Breast epithelium (tissue), 4 donors: ENCODE measurements at regions not wholly inside any gene's neighbourhood (a gene's known extent, or its start where the extent isn't known, plus 50 kb on each side); places are given as distances from the start of the nearest gene placed in this dataset.

Experiments
- DNase-seq, 2 donors: peaks; one replicate each; pipeline ENCODE4 v3.0.0-alpha.2; 2019; ENCODE audit warnings: low spot score in 2 of 2
- H3K27ac ChIP-seq, 2 donors: fragments of 200-600 bp; sonication (generic) in 1 of 2; one replicate each; pipeline ENCODE4 v1.5.1; 2016 to 2019; ENCODE audit warnings: mild to moderate bottlenecking in 1 of 2
- H3K27me3 ChIP-seq, 2 donors: fragments of 200-600 bp; sonication (generic) in 1 of 2; one replicate each; pipeline versions ENCODE4 v1.5.1 to v1.6.0; 2017 to 2019; ENCODE audit warnings: control low read depth in 1 of 2, mild to moderate bottlenecking in 1 of 2
- H3K36me3 ChIP-seq: fragments of 200-600 bp; one replicate; pipeline ENCODE4 v1.5.1; 2019
- H3K4me1 ChIP-seq, 2 donors: fragments of 200-600 bp; sonication (generic); one replicate each; pipeline ENCODE4 v1.5.1; 2016 to 2019; ENCODE audit warnings: control low read depth in 1 of 2
- H3K4me3 ChIP-seq, 3 donors: fragments of 200-600 bp; sonication (generic); 1 replicate in 2 of 3; 2 replicates in 1 of 3; pipeline ENCODE4 v1.5.1; 2016 to 2019; ENCODE audit warnings: mild to moderate bottlenecking in 3 of 3, moderate library complexity in 2 of 3
- H3K9me3 ChIP-seq, 2 donors: fragments of 200-600 bp; sonication (generic) in 1 of 2; one replicate each; pipeline ENCODE4 v1.5.1; 2016 to 2019; ENCODE audit warnings: control low read depth in 1 of 2
- CTCF ChIP-seq, 3 donors: fragments of 450-650 bp; IDR thresholded peaks; one replicate each; pipeline ENCODE4 v1.5.1; 2016 to 2017; ENCODE audit warnings: antibody characterized with exemption in 3 of 3, mild to moderate bottlenecking in 3 of 3, moderate library complexity in 3 of 3
- POLR2A ChIP-seq: fragments of 450-650 bp; IDR thresholded peaks from one replicate; pipeline ENCODE4 v1.6.1; 2016; ENCODE audit warnings: antibody characterized with exemption, mild to moderate bottlenecking, moderate library complexity
- POLR2AphosphoS5 ChIP-seq, 3 donors: sonication (generic); formaldehyde crosslinking; IDR thresholded peaks; one replicate each; pipeline ENCODE4 v1.6.1; 2017; ENCODE audit warnings: antibody characterized with exemption in 3 of 3
- intact Hi-C: fragments of 100-400 bp; cut with DNase I; formaldehyde crosslinking; loops from one replicate; pipeline ENCODE4 v1.15.1; 2023; ENCODE audit warnings: low total_unique reads

GRCh38 chr5:117212866-117213265 is 638.2 kb upstream of the SEMA6A start:
- Histone ChIP-seq H3K9me3 (no peaks in the 10 kb centered on the region), H3K4me3 (no peak overlapping the region), H3K27me3 (no peaks in the 10 kb centered on the region), H3K4me1 (no peaks in the 10 kb centered on the region), H3K27ac (no peak overlapping the region), H3K36me3 (no peaks in the 10 kb centered on the region)
- intact Hi-C loops: no loop called here
- TF ChIP-seq CTCF (IDR thresholded peaks at IDR 0.05) (no peak), POLR2A (no peak), POLR2AphosphoS5 (IDR thresholded peaks at IDR 0.05) (no peak)
- DNase-seq: no peak

GRCh38 chr5:117210796-117211195 is 636.2 kb upstream of the SEMA6A start:
- Histone ChIP-seq H3K4me1 (no peaks in the 10 kb centered on the region), H3K9me3 (no peaks in the 10 kb centered on the region), H3K36me3 (no peaks in the 10 kb centered on the region), H3K27ac (no peak overlapping the region), H3K4me3 (no peak overlapping the region), H3K27me3 (no peaks in the 10 kb centered on the region)
- no peak for DNase-seq
- intact Hi-C loops: no loop called here
- TF ChIP-seq POLR2AphosphoS5 (IDR thresholded peaks at IDR 0.05) (no peak), POLR2A (no peak), CTCF (IDR thresholded peaks at IDR 0.05) (no peak)

- no peaks in the 10 kb centered on the region for H3K9me3 ChIP-seq
- H3K27ac ChIP-seq: no peak overlapping the region
- no peak for DNase-seq
- H3K27me3 ChIP-seq: no peaks in the 10 kb centered on the region
- TF ChIP-seq POLR2A (no peak), CTCF (IDR thresholded peaks at IDR 0.05) (no peak), POLR2AphosphoS5 (IDR thresholded peaks at IDR 0.05) (no peak)
- H3K36me3 ChIP-seq: no peaks in the 10 kb centered on the region
- no peak overlapping the region for H3K4me3 ChIP-seq
- intact Hi-C loops: loop anchor here (10.0 kb wide), 1 partner anchor 725 kb away; no protein-coding TSS in a partner anchor
- H3K4me1 ChIP-seq: no peaks in the 10 kb centered on the region
These were observed 634.9 kb upstream of the SEMA6A start for GRCh38 chr5:117209479-117209878.

GRCh38 chr5:117207088-117207668 is 632.6 kb upstream of the SEMA6A start:
- DNase-seq: no peak
- TF ChIP-seq POLR2AphosphoS5 (IDR thresholded peaks at IDR 0.05) (no peak), POLR2A (no peak), CTCF (IDR thresholded peaks at IDR 0.05) (no peak)
- intact Hi-C loops: loop anchor here (10.0 kb wide), 1 partner anchor 722 kb away; no protein-coding TSS in a partner anchor
- Histone ChIP-seq H3K27me3 (no peaks in the 10 kb centered on the region), H3K9me3 (no peaks in the 10 kb centered on the region), H3K4me1 (no peaks in the 10 kb centered on the region), H3K36me3 (no peaks in the 10 kb centered on the region), H3K4me3 (no peak overlapping the region), H3K27ac (no peak overlapping the region)

GRCh38 chr5:117205894-117206293 is 631.3 kb upstream of the SEMA6A start:
- TF ChIP-seq CTCF (IDR thresholded peaks at IDR 0.05): no peak
- TF ChIP-seq POLR2A: no peak
- no peak for TF ChIP-seq POLR2AphosphoS5 (IDR thresholded peaks at IDR 0.05)
- no peaks in the 10 kb centered on the region for H3K4me1 ChIP-seq
- H3K27me3 ChIP-seq: no peaks in the 10 kb centered on the region
- no peak overlapping the region for H3K4me3 ChIP-seq
- H3K9me3 ChIP-seq: no peaks in the 10 kb centered on the region
- intact Hi-C loops: loop anchor here (10.0 kb wide), 1 partner anchor 721 kb away; no protein-coding TSS in a partner anchor
- DNase-seq: no peak
- H3K36me3 ChIP-seq: no peaks in the 10 kb centered on the region
- no peak overlapping the region for H3K27ac ChIP-seq
